ENCODE measurements at regions not wholly inside any gene's neighbourhood (a gene's known extent, or its start where the extent isn't known, plus 50 kb on each side); places are given as distances from the start of the nearest gene placed in this dataset.
"Not testable (repeated sequence)": the region's sequence is repeated elsewhere in the genome, so short reads cannot be mapped to it uniquely, and the experiment has no call there.

DNA sequence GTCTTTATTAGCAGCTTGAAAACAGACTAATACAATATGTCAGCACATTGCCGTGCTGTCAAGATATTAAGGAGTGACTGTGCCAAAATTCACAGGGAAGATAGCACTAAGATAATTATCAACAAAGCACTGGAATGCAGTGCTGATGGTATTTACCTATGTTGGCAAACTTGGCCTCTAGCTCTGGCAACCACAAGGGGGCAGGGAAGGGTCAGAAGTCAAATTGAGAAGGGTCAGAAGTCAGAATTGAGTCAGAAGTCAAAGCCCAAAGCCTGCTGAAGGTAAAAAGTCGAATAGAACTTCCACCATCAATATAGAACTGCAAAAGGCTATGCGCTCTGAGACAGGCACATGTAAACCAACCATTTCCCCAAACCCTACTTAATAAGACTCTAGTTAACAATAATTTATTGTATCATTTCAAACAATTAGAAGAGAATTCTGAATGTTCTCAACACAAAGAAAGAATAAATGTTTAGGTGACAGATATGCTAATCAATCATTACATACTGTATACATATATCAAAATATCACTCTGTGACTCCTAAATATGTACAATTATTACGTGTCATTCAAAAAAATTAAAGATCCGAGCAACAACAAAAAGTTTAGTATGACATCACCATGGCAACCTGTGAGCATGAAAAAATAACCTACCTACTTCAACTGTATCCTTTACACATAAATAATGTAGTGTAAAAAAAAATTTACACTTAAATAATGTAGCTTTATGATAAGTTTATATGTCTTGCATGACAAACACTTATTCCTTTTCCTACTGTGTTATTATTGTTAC, 916.1 kb downstream of the KCNJ2 start:
- DNase-seq (ENCODE audit: low spot score) = peak; percentile 9

- DNase-seq (ENCODE audit: low spot score) = no peak
Measured at GRCh38 chr17:71089431-71089830, 920.1 kb downstream of the KCNJ2 start.

DNA sequence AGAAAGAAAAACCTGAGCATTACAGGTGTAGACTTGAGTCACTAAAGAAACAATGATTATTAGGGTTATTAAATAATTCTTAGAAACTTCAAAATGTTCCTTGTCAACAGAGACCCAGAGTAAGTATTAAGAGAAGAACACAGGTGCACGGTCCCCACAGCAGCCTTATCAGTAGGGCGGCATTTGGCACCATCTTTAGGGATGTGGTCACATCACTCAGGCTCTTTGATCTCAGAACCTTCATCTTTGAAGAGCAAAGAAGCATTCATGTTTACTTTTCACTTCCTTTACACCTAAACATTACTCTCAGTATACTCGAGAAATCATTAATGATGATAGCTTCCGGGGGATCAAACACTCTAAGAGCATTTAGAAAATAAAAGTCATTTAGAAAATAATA, 928.7 kb downstream of the KCNJ2 start:
- no peak for DNase-seq (ENCODE audit: low spot score)

DNA sequence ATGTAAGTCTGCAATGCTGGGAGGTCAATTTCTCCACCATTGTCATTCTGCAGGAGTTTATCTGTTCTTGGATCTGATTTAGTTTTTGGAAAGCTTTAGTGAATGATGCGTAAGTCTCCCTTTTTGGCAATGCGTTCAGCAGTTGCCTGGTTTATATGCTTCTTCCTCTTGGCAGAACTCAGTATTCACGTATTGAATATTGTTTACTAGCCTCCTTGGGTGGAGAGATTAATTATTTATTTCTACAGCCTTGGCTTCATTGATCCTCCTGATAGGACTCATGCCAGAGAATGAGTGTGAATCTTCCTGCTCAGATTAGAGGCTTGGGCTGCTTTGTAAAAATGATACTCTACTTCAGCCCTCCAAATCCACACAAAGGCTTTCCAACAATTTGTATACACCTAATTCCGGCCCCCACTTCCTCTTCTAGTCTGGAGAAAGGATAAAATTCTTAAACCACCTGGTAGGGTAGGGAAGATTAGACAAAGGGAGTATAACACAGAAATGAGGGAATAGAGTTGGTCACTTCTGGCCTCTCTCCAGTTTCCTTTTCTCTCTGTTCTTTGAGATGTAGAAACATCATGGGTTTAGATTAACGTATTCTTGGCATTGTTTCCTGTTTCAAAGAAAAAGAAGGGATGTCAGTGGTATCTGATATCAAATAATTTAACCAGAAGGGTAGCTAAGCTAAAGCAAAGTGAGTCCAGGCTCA, 929.8 kb downstream of the KCNJ2 start:
- DNase-seq (ENCODE audit: low spot score) = no peak

DNA sequence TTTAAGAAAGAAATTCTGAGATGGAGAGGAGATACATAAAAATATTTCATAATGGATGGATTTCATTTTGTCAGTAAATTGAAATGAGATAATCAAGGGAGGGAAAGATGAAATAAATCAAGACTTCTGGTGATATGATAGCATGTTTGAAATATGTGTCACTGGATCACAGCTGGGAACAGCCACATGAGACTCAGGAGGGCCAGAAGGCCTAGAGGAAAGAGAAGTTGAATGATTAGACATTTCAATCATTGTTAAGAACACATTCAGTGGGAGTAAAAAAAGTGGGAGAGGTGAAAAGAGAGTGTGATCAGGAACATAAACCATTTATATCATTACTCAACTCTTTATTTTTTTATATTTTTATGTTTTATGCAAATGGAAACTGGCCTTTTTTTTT, 933.4 kb downstream of the KCNJ2 start:
- DNase-seq (ENCODE audit: low spot score) = no peak

DNA sequence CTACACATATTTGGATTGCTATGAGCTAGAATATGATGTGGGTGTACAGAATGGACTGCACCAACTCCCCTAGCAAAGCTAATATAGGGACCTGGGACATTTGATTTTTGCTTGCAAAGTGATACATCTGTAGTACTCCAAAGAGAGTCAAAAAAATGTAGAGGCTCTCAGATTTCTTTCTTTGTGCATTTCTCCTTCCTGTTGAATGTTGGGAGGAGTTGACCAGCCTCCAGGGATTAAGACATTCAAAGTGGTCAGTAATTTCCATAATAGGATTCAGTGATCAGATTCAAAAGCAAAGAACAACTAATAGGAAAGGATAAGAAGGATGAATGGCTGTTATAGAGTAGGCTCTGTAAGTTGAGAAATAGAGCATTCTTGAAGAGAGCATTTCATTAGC, 934.9 kb downstream of the KCNJ2 start:
- DNase-seq (ENCODE audit: low spot score) = no peak

- not testable (repeated sequence) for DNase-seq (ENCODE audit: low spot score)
Measured at GRCh38 chr17:71106056-71106455, 936.7 kb downstream of the KCNJ2 start.

- no peak for DNase-seq (ENCODE audit: low spot score)
Measured at GRCh38 chr17:71107136-71107535, 937.8 kb downstream of the KCNJ2 start.

DNA sequence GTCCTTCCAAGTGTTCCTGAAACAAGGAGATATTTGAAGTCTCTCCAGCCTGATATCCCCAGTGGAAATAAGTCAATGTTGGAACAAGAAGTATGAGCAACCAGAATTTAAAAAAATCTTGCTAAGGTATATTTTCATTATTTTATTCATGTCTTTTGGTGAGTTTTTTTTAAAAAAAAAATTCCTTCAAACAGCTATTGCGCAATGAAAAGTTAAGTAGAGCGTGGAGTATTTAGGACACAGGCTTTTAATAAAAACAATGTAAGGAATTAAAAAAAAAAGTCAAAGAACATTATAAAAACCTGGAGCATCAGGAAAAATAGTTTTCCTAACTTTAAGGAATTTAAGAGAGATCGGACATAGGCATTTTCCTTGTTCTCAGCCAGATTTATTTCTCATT, 940.4 kb downstream of the KCNJ2 start:
- no peak for DNase-seq (ENCODE audit: low spot score)

DNA sequence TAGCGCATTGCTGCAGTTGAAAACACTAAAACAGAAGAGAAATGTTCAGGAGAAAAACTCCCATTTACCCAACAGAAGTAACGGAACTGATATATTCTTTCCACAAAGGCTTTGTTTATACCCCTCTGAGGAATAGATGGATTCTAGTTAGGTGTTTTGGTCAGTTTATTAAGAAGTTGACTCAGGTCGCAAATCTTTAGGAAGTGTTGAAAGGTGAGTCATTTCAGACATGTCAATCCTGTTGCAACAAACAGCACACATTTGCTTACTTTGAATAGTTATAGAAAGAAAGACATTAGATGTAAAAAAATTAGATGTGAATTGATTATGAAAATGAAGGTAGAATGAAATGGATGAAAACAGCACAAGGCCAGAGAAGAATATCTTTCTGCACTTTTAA, 941.0 kb downstream of the KCNJ2 start:
- DNase-seq (ENCODE audit: low spot score) = no peak

- DNase-seq (ENCODE audit: low spot score) = no peak
Measured at GRCh38 chr17:71111460-71111859, 942.1 kb downstream of the KCNJ2 start.

- DNase-seq (ENCODE audit: low spot score) = no peak
Measured at GRCh38 chr17:71111934-71112333, 942.6 kb downstream of the KCNJ2 start.

GRCh38 chr17:71113347-71113746, 944.0 kb downstream of the KCNJ2 start:
- DNase-seq (ENCODE audit: low spot score) = no peak

GRCh38 chr17:71114911-71115668, 945.8 kb downstream of the KCNJ2 start:
- DNase-seq (ENCODE audit: low spot score) = no peak

DNA sequence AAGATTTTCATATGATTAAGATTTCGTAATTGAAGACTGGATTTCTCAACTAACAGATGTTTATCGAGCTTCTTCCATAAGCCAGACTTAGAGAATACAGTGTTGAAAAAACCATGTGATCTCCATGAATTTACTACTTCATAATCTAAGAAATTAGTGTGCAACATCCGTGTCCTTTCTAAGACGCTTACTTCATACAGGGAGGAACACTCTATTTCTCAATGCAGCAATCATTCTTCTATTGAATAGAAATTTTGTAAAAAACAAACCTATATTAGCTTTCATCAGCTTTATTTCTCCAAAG, 946.3 kb downstream of the KCNJ2 start:
- no peak for DNase-seq (ENCODE audit: low spot score)

GRCh38 chr17:71117466-71117865, 948.1 kb downstream of the KCNJ2 start:
- DNase-seq (ENCODE audit: low spot score) = no peak

DNA sequence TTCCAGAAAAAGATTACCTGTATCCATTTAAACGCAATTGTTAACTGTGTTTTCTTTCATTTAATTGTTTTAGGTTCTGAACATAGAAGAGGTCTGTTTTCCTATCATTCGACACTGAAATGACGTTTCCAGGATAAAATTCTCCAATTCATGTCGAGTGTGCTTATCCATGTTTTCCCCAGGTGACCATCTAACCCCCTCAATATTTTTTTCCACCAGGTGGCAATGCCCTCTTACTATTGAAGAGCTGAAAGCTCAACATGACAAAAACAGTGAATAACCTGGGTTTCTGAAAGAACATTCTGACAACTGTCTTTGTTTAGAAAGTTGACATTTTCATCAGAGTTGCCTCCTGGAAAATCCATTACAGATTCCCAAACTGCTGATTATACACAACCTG, 948.7 kb downstream of the KCNJ2 start:
- DNase-seq (ENCODE audit: low spot score) = no peak

DNA sequence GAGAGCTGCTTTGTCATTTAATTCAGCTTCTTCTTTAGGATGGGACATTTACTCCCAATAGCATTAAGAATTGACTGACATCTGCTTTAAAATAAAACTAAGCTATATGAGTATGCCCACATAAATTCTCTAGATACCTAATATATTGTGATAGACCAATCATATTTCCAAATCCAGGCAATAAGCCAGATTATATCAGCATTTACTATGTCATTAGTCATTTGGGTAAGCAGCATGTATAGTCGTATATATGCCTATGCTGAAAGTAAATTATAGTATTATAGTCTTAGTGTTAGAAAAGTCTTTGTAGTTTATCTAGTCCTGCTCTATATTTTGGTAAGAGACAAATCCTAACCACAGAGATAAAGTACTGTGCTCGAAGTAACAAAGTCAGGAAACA, 958.1 kb downstream of the KCNJ2 start:
- DNase-seq (ENCODE audit: low spot score) = no peak

- no peak for DNase-seq (ENCODE audit: low spot score)
Measured at GRCh38 chr17:71142333-71142732, 973.0 kb downstream of the KCNJ2 start.

DNA sequence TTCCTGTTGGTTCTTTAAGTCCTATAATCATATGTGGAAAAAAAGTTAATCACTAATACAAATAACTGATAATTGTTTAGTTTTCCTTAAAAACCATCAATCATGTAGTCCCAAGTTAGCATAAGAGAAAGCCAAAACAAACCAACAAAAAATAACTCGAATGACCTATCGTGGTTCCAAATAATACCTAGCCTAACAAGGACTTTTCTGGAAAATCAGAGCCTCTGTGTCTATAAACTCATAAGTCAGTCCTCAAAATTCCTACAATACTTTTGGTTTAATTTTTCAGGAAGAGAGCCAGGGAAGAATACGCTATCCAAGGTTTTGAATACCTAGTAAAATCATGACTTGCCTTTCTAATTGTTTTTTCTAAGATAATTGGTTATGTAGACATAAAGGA, 975.3 kb upstream of the SOX9 start:
- no peak for DNase-seq (ENCODE audit: low spot score)

- DNase-seq (ENCODE audit: low spot score) = no peak
Measured at GRCh38 chr17:71147906-71148305, 972.9 kb upstream of the SOX9 start.

DNA sequence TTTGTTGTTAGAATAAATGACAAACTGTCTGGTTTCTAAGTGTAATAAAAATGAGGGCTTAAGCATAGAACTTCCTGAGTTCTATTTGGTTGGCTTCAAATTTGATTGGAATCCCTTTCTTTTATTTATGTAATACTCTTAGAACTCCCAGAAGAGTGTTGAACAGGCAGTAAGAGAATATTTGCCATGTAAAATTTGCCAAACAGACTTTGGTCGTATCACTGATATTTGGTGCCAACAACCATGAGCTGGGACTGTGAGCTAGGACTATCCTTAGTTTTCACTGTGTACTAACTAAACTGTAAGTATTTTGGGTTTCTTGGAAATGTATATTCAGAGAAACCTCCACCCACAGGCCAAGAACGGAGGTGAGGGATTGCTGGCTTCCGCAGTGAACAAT, 971.2 kb upstream of the SOX9 start:
- no peak for DNase-seq (ENCODE audit: low spot score)

GRCh38 chr17:71157297-71157696, 963.5 kb upstream of the SOX9 start:
- no peak for DNase-seq (ENCODE audit: low spot score)
